DMS 273 (cell line): ENCODE measurements at regions not wholly inside any gene's neighbourhood (a gene's known extent, or its start where the extent isn't known, plus 50 kb on each side); places are given as distances from the start of the nearest gene placed in this dataset.

Experiments used
- DNase-seq: peaks from one replicate; lab custom pipeline; 2025; ENCODE audit not compliant: unreplicated experiment; lab: John Stamatoyannopoulos, UW

DNA sequence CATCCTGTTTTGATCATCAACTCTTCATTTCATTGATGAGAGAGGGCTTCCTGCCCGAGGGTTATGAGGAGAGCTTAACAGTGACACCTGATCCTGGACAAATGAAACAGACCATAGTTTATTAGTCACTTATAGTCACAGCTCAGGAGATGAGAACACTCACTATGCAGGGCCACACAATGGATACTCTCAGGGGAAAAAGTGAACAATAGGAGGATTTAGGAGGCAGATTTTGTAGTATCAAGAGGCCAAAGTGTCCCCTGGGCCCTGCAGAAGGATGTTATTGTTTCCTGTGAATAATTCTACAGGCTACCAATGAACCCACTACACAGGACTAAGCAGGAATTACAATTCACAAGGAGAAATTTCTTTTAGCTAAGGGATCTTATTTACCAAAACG, 772.8 kb upstream of the MAN1A1 start:
- no peak for DNase-seq

- DNase-seq, result no peak
Measured at GRCh38 chr6:120116343-120116742, 766.8 kb upstream of the MAN1A1 start.

DNA sequence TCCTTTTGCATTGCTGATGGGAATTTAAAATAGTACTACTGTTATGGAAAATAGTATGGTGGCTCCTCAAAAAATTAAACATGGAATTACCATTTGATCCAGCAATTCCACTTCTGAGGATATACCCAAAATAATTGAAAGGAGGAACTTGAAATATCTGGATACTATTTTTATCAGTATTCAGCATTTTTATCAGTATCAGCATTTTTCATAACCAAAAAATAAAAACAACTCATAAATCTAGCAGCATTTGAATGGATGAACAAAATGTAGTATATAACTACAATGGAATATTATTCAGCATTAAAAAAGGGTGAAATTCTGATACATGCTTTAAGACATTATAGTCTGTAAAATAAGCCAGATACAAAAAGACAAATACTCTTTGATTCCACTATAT, 763.4 kb upstream of the MAN1A1 start:
- no peak for DNase-seq

- no peak for DNase-seq
Measured at GRCh38 chr6:120111001-120111400, 761.4 kb upstream of the MAN1A1 start.

GRCh38 chr6:120108061-120108795, 758.7 kb upstream of the MAN1A1 start:
- no peak for DNase-seq

DNA sequence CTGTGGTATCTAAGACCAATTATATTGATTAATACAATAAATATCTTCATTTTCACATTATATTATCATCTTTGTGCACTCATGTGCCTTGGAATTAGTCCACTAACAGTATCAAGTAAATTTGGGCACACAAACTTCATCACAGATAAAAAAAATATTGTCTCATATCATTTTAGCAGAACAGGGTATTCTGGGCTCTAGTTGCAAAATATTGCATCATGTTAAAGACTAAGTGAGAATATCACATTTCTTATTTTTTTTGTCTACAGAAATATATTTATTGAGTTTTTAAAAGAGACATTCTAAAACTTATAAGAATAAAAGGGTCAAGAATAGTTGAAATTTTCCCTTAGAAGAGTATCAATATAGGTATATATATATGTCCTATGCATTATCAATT, 754.1 kb upstream of the MAN1A1 start:
- DNase-seq, result no peak

- no peak for DNase-seq
Measured at GRCh38 chr6:120096696-120097260, 747.2 kb upstream of the MAN1A1 start.

DNA sequence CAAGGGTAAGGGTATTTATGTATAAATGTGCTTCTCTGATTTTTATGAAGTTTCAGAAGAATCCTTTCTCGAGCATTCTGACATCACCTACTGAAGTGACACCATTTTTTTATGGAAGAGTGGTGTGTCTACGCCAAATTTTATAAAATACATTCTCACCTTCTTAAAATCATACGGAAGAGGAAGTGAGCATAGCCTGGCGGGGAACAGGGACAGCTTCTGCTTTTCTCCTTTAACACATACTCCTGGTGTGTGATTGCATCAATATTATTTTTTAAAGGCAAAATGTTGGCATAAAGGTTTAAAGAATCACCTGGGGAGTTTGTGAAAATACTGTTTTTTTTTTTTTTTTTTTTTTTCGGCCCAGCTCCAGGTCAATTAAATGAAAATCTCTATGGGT, 733.6 kb upstream of the MAN1A1 start:
- DNase-seq, result no peak

GRCh38 chr6:120077489-120077888, 727.9 kb upstream of the MAN1A1 start:
- peak; percentile 19 for DNase-seq

GRCh38 chr6:120058410-120058809, 708.8 kb upstream of the MAN1A1 start:
- DNase-seq, result no peak

- peak; percentile 40 for DNase-seq
Measured at GRCh38 chr6:120056085-120056484, 706.5 kb upstream of the MAN1A1 start.

DNA sequence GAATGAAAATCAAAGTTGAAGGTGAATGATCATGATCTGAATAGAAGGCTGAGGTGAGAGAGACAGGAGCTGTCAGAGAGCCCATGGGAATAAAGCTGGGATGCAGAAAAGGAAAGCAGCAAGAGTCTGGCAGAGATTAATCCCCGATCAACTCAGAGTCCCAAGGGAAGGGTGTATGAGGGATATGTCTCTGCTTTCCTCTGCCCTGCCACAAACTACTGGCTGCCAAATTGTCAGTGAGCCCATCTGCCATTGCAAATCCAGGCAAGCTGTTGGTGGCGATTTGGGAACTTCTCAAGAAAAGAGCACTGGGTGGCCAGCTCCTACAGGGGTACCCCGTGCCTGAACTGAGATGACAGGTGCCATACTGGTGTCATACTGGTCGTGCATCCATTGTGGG, 705.5 kb upstream of the MAN1A1 start:
- no peak for DNase-seq

DNA sequence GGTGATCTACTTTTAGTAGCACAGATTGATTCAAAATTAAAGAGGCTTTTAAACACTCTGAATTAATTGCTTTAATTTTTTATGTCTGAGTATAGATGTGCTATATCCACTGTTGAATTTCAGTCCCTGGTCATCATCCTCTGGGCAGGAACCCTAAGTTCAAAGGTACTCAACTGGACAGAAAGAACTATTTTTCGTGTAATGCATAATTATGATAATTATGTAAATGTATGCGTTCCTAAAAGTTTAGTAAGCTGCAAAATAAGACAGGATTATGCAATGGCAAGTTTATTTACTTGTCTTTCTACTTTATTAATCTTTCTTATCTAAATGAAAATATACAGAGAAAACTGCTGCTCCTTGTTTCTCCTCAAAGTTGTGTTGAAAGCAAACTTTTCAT, 690.1 kb upstream of the MAN1A1 start:
- no peak for DNase-seq

DNA sequence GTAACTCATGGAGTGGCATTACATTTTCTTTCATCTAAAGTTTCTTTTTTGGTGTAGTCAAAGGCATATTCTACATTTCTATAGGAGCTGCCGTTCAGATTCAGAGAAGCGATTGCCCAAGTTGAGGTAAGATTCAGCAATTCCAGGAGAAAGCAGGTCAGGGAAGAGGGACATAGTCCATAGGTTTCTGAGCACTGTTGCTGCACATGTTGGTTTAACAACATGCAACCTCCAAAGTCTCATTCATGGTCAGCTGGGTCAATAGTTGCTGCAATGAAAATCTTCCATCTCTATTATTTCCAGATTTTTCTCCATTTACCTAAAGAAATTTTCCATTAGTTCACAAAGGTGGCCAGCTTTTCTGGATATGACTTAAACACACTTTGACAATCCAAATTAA, 682.3 kb upstream of the MAN1A1 start:
- DNase-seq, result no peak

GRCh38 chr6:120026791-120027190, 677.2 kb upstream of the MAN1A1 start:
- DNase-seq, result no peak

DNA sequence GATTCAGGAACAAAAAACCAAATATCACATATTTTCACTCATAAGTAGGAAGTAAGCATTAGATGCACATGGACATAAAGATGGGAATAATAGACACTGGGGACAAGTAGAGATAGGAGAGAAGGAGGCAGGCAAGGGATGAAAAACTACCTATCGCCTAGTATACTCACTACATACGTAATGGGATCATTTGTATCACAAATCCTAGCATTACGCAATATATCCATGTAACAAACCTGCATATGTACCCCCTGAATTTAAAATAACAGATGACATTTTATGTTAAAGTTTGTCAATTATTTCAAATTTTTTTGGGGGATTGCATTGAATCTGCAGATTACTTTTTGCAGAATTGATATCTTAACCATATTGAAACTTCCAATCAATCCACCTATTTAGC, 660.5 kb upstream of the MAN1A1 start:
- DNase-seq, result no peak

GRCh38 chr6:120005292-120005976, 655.9 kb upstream of the MAN1A1 start:
- DNase-seq, result peak; percentile 9

GRCh38 chr6:119986934-119987549, 637.5 kb upstream of the MAN1A1 start:
- no peak for DNase-seq

DNA sequence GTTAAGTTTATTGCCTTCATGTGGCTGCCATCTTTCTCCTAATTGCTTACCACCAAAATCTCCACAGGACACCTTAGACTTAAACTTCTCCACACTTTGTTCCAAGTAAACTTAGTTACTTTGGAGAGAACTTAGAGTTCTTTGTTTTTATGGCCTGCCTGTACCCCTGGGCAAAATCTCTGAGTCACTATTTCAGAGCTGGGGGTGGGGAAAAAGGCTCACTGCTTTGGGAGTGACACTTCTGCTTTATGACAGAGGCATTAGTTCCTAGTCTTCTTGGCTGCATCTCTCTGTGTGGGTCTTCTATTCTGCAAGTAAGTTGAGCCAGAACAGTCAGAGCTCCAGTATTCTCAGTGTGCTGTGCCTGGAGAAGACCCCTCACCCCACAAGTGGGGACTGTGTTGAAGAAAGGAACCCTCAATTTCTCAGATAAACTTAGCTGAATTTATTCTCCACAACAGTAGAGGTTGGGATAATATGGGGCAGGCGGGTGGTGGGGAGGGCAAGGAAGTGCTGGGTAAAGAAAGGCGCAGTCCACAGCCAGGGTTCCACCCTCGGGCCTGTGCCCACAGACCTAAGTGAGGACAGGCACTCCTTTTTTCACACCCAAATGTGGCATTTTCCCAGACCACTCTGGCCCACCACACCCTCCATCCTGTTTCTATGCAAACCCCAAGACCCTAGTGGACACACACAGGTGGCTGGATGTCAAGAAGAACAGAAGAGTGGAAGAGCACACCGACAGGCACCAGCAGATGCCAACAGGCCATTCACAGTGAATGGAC, 636.6 kb upstream of the MAN1A1 start:
- no peak for DNase-seq

- DNase-seq, result no peak
Measured at GRCh38 chr6:119980802-119981201, 631.2 kb upstream of the MAN1A1 start.

GRCh38 chr6:119979862-119980261, 630.3 kb upstream of the MAN1A1 start:
- peak; percentile 5 for DNase-seq
